Upper lobe of left lung (tissue), 6 donors: ENCODE measurements at regions not wholly inside any gene's neighbourhood (a gene's known extent, or its start where the extent isn't known, plus 50 kb on each side); places are given as distances from the start of the nearest gene placed in this dataset.

Experiments
- ATAC-seq, 2 donors: fragments of 200-7000 bp; cut with Tn5 transposase; one replicate each; pipeline ENCODE4 v1.9.1; 2022; ENCODE audit warnings: mild to moderate bottlenecking in 2 of 2, moderate library complexity in 2 of 2; ENCODE audit not compliant: low FRiP score in 2 of 2
- DNase-seq, 2 donors: peaks; one replicate each; pipeline ENCODE4 v3.0.0-alpha.2; 2019 to 2020
- H3K27ac ChIP-seq, 4 donors: fragments of 200-600 bp; sonication (generic); one replicate each; pipeline ENCODE4 v1.5.1; 2016 to 2019
- H3K27me3 ChIP-seq, 4 donors: fragments of 200-600 bp; sonication (generic); one replicate each; pipeline ENCODE4 v1.5.1; 2017 to 2019
- H3K36me3 ChIP-seq, 4 donors: fragments of 200-600 bp; sonication (generic); one replicate each; pipeline ENCODE4 v1.5.1; 2016 to 2019
- H3K4me1 ChIP-seq, 4 donors: fragments of 200-600 bp; sonication (generic); one replicate each; pipeline ENCODE4 v1.5.1; 2018 to 2019
- H3K4me3 ChIP-seq, 4 donors: fragments of 200-600 bp; sonication (generic); one replicate each; pipeline ENCODE4 v1.5.1; 2017 to 2019; ENCODE audit warnings: mild to moderate bottlenecking in 2 of 4, moderate library complexity in 1 of 4
- H3K9me3 ChIP-seq, 4 donors: fragments of 200-600 bp; sonication (generic); one replicate each; pipeline ENCODE4 v1.5.1; 2018 to 2019
- CTCF ChIP-seq, 6 experiments: fragments of 450-650 bp in 4 of 6; fragments of 200-600 bp in 2 of 6; sonication (generic) in 2 of 6; IDR thresholded peaks; one replicate each; pipeline ENCODE4 v1.5.1; 2016 to 2019; ENCODE audit warnings: antibody characterized with exemption in 6 of 6
- EP300 ChIP-seq, 4 donors: sonication (generic); formaldehyde crosslinking; IDR thresholded peaks; one replicate each; pipeline ENCODE4 v1.5.1; 2017; ENCODE audit warnings: antibody characterized with exemption in 4 of 4, control low read depth in 2 of 4
- POLR2A ChIP-seq, 4 donors: fragments of 450-650 bp; IDR thresholded peaks; one replicate each; pipeline ENCODE4 v1.5.1; 2016 to 2017; ENCODE audit warnings: antibody characterized with exemption in 4 of 4, mild to moderate bottlenecking in 2 of 4
- POLR2AphosphoS5 ChIP-seq, 2 donors: sonication (generic); formaldehyde crosslinking; IDR thresholded peaks; one replicate each; pipeline ENCODE4 v1.5.1; 2017; ENCODE audit warnings: antibody characterized with exemption in 2 of 2
- WGBS, 2 donors: methylation state at CpG; one replicate each; pipeline ENCODE4 v1.1.5; 2017 to 2018; 5-methylcytosine and 5-hydroxymethylcytosine counted together
- donor health status: DM: no; HTN: no; CAD: no; lungs with moderate emphysema.
- donor health status: DM: no; HTN: yes; CAD: no; lungs with severe emphysema.

GRCh38 chr9:88653911-88654310 lies 118.9 kb downstream of the NXNL2 start:
- Histone ChIP-seq H3K27me3 (no peaks in the 10 kb centered on the region), H3K27ac (no peak overlapping the region), H3K36me3 (no peaks in the 10 kb centered on the region), H3K4me1 (peaks cover 0 to 5% (median 0%) of the 10 kb centered on the region in 4 donors), H3K9me3 (no peaks in the 10 kb centered on the region), H3K4me3 (no peak overlapping the region)
- ATAC-seq (no peak), DNase-seq (no peak)
- TF ChIP-seq POLR2AphosphoS5 (IDR thresholded peaks at IDR 0.05) (no peak), EP300 (IDR thresholded peaks at IDR 0.05) (no peak), CTCF (IDR thresholded peaks at IDR 0.05) (no peak), POLR2A (IDR thresholded peaks at IDR 0.05) (no peak)
- WGBS, 2 donors: 89 to 94% methylated on average over 3 of the region's 3 CpGs

GRCh38 chr9:88657893-88658292 lies 122.9 kb downstream of the NXNL2 start:
- no peak overlapping the region for H3K27ac ChIP-seq
- 31 to 48% methylated on average over 2 of the region's 2 CpGs for WGBS, 2 donors
- no peaks in the 10 kb centered on the region for H3K36me3 ChIP-seq
- H3K9me3 ChIP-seq: no peaks in the 10 kb centered on the region
- H3K4me1 ChIP-seq: no peaks in the 10 kb centered on the region
- no peak for DNase-seq
- no peaks in the 10 kb centered on the region for H3K27me3 ChIP-seq
- ATAC-seq: peak in 1 of 2 donors; percentile 41
- no peak for TF ChIP-seq CTCF (IDR thresholded peaks at IDR 0.05)
- H3K4me3 ChIP-seq: no peak overlapping the region

DNA sequence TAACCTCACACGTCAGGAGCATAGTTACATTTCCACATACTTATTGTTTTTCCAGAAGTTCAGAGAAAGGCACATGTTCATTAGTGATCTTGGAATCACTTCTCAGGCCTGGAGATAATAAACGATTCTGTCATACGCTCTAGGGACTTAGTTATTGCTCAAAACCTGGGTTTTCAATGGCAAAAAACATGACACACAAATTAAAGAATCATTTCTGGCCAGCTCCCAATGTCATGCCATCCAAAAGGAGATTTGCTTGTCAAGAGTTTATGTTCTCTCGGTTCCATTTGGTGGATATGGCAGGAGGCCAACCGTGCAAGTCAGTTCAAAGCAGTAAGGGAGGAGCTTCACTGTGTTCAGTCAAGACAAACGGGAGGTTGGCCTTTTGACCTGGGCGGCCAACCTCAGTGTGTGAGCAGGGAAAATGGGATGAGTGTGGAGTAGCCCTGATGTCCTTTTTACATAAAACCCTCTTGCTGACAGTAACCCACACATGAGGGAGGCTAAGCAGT lies 123.4 kb downstream of the NXNL2 start:
- no peak overlapping the region for H3K4me3 ChIP-seq
- no peaks in the 10 kb centered on the region for H3K36me3 ChIP-seq
- no peaks in the 10 kb centered on the region for H3K27me3 ChIP-seq
- DNase-seq: no peak
- TF ChIP-seq EP300 (IDR thresholded peaks at IDR 0.05) (no peak), POLR2A (IDR thresholded peaks at IDR 0.05) (no peak), CTCF (IDR thresholded peaks at IDR 0.05) (no peak), POLR2AphosphoS5 (IDR thresholded peaks at IDR 0.05) (no peak)
- no peak overlapping the region for H3K27ac ChIP-seq
- ATAC-seq: peak in 1 of 2 donors; percentile 83
- no peaks in the 10 kb centered on the region for H3K9me3 ChIP-seq
- 42 to 60% methylated on average over 7 of the region's 7 CpGs for WGBS, 2 donors
- H3K4me1 ChIP-seq: no peaks in the 10 kb centered on the region

- Histone ChIP-seq H3K4me1 (no peaks in the 10 kb centered on the region), H3K4me3 (no peak overlapping the region), H3K27ac (no peak overlapping the region), H3K27me3 (no peaks in the 10 kb centered on the region), H3K9me3 (no peaks in the 10 kb centered on the region), H3K36me3 (no peaks in the 10 kb centered on the region)
- no peak for ATAC-seq
- WGBS, 2 donors: 97 to 100% methylated on average over 2 of the region's 2 CpGs
- TF ChIP-seq POLR2AphosphoS5 (IDR thresholded peaks at IDR 0.05) (no peak), CTCF (IDR thresholded peaks at IDR 0.05) (no peak), POLR2A (IDR thresholded peaks at IDR 0.05) (no peak), EP300 (IDR thresholded peaks at IDR 0.05) (no peak)
- DNase-seq: no peak
Observed at GRCh38 chr9:88659126-88659525, 124.1 kb downstream of the NXNL2 start.

GRCh38 chr9:88660611-88661010 lies 125.6 kb downstream of the NXNL2 start:
- Histone ChIP-seq H3K4me3 (no peak overlapping the region), H3K4me1 (no peaks in the 10 kb centered on the region), H3K36me3 (no peaks in the 10 kb centered on the region), H3K27ac (no peak overlapping the region), H3K27me3 (no peaks in the 10 kb centered on the region), H3K9me3 (no peaks in the 10 kb centered on the region)
- 18 to 20% methylated on average over 1 of the region's 1 CpG for WGBS, 2 donors
- no peak for TF ChIP-seq EP300 (IDR thresholded peaks at IDR 0.05)
- TF ChIP-seq POLR2AphosphoS5 (IDR thresholded peaks at IDR 0.05): no peak
- peak in 2 of 6 experiments; percentile 25 to 28 for TF ChIP-seq CTCF (IDR thresholded peaks at IDR 0.05)
- ATAC-seq (no peak), DNase-seq (no peak)
